Suppressor macrophage (primary cell): ENCODE measurements at regions not wholly inside any gene's neighbourhood (a gene's known extent, or its start where the extent isn't known, plus 50 kb on each side); places are given as distances from the start of the nearest gene placed in this dataset.
"Not testable (repeated sequence)": the region's sequence is repeated elsewhere in the genome, so short reads cannot be mapped to it uniquely, and the experiment has no call there.

Experiments used
- DNase-seq, 4 experiments: peaks; one replicate each; pipeline ENCODE4 v3.0.0-alpha.2; 2020 to 2022

DNA sequence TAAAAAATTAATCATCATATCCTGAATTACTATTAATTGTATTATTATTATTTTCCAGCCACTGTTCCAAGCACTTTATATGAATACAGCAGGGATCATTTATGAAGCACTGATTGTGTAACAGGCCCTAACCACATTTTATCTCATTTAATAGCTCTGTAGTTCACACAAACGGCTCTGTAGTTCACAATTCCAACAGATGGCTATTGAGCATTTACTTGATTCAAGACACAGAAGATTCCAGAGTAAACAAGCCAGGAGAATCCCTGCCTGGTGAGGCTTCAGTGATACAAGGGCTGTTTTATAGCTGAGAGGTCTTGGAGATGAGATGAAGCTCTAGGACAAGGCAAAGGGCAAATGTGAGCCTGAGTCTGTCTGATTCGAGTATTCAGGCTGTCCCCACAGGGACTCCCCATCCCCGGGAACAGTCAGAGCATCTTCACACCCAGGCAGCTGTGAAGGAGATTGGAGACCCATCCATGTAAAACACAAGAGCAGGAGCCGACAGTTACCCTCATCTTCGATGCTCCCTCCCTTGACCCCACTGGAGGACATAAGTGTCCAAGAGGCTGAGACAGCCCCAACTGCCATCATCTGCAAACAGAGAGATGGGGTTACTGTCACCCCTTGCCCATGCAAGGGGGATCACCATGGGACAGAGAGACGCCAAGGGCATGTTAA is 222.5 kb downstream of the MN1 start:
- no peak for DNase-seq

DNA sequence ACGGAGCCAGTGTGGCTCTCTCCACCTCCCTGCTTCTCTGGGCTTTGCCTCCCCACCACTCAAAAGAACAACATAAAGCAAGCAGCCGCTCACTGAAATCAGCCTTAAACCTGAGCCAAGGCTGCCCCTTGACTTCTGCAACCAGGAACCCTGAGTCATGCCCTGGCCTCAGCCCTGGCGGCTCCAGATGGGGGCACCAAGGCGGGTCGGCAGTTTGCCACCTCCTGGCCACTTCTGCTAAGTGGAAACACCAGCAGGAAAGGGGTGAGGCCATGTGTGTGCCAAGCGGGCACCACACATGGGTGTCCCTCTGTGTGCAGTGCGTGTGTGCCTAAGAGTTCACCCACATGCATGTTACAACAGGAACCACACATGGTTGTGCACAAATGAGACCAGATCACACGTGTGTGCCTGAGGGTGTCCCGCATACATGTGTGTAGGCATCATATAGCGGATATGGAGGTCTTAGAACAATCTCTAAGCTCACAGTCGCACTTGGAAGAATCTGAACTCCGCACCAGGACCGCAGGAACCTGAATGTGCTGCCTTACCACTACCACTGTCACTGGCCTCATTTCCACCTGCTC is 221.2 kb downstream of the MN1 start:
- DNase-seq: peak; percentile 6 to 38 (median 28)

DNA sequence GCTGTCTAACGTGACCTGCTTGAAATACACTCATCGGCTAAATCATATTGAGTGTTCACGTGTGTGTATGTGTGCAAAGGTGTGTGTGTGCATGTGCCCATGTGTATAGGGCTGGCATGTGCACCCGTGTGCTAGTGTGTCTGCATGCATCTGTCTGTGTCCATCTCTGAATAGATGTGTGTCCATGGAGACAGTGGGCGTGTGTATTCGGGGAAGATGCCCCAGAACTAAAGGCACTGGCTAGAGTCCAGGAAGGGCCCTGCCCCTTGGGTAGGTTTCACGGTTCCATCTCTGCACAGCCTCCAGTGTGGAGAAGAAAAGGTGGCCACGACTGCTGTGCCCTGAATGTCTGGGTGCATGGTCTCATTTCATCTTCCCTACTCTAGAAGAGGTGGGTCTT is 220.3 kb downstream of the MN1 start:
- no peak for DNase-seq

GRCh38 chr22:27581688-27582087 is 219.9 kb downstream of the MN1 start:
- DNase-seq: no peak

GRCh38 chr22:27583856-27584255 is 217.7 kb downstream of the MN1 start:
- DNase-seq: no peak

- DNase-seq: no peak
These were observed 216.4 kb downstream of the MN1 start for GRCh38 chr22:27585141-27585540.

- DNase-seq: no peak
These were observed 213.3 kb downstream of the MN1 start for GRCh38 chr22:27588268-27588667.

GRCh38 chr22:27588915-27589314 is 212.6 kb downstream of the MN1 start:
- no peak for DNase-seq

GRCh38 chr22:27591060-27591459 is 210.5 kb downstream of the MN1 start:
- no peak for DNase-seq

DNA sequence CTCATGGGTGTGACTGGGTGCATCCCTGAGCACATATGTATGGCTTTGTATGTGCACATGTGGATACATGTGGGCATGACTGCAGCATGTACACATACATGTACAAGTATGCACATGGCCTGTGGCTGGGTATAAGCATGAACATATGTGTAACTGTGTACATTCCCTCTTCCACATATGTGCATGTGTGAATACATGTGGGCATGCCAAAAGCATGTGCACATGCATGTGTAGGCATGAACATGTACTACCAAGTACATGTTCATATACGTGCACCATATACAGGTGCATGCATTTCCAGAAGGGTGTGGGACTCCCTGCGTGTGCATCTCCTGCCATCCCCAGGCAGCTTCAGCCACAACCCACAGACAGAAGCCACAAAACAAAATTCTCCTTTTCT is 208.2 kb downstream of the MN1 start:
- DNase-seq: no peak

DNA sequence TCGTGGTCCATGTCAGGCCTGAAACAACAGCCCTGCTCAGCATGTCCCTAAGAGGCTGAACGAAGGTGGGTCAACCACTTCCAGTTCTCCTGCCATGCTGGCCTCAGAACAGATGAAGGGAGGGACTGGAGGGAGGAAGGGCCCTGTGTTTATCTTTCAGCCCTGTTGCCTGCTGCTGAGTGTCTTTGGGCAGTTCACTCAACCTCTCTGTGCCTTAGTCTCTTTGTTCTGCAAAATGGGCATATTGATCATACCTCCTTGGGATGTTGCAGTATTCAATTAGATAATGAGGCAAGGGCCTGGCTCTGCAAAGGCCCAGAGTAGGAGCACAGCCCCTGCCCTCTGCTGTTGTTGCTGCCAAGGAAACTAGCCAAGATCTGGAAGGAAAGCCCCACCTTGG is 207.5 kb downstream of the MN1 start:
- DNase-seq: no peak

DNA sequence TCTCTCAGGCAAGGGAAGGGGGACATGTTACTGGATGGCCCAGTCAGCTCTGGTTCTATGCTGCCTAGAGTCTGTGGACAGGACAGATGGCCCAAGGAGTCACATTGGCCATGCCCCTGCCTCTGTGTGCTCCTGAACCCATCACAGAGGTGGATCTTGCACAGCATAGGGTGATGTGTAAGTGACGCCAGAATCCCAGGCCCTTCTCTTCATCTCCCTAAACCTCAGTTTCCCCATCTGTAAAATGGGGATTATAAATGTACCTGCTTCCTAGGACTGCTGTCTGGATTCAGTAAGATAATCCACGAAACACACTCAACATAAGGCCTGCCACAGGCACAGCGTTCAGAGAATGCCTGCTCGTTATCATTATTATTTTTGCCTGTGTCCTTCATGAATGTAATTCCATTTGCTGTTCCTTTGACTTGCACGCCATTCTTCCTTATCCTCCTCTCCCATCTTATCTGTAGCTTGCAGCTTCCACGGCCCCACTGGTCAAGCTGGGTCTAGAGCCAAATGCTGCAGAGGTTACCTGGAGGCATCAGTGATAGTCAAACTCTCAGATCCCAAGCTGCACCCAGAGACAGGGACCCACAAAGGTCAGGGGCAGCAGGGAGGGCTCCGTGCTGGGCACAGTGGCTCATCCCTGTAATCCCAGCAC is 207.0 kb downstream of the MN1 start:
- no peak for DNase-seq

GRCh38 chr22:27596133-27596870 is 205.3 kb downstream of the MN1 start:
- no peak for DNase-seq

GRCh38 chr22:27597703-27598444 is 203.7 kb downstream of the MN1 start:
- DNase-seq: peak in 1 of 4 experiments; percentile 18

DNA sequence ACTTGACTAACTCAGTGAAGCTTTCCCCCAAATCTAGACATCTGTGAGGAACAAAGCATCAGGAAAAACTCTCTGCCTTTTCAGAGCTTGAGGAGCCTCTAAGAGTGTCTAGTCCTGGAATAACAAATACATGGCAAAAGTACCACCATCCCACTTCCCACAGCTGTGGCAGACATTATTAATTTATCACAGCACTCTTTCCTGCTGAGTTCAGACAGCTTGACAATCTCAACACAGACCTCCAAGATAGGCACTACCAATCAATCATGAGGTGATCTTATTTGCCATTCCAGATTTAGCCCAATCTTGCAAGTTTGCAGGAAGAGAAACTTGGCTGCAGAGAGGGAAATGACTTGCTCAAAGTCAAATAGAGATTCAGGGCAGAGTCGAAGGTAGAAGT is 202.8 kb downstream of the MN1 start:
- no peak for DNase-seq

DNA sequence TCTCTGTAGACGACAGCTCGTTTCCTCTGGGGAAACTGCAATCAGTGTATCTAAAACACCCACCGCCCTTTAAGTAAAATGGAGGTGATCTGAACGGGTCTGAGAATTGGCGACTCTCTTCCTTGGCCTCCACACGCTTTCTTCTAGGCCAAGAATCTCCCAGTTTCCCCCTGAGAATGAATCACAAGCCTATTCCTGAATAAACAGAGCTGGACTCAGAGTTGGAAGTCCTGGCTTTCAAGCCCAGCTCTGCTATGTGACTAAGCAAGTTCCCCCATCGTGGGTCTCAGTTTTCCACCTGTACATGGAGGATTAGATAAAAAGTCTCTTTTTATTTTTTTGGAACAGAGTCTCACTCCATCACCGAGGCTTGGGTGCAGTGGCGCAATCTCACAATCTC is 200.4 kb downstream of the MN1 start:
- DNase-seq: no peak

- DNase-seq: peak in 1 of 4 experiments; percentile 21
These were observed 199.2 kb downstream of the MN1 start for GRCh38 chr22:27602390-27602789.

DNA sequence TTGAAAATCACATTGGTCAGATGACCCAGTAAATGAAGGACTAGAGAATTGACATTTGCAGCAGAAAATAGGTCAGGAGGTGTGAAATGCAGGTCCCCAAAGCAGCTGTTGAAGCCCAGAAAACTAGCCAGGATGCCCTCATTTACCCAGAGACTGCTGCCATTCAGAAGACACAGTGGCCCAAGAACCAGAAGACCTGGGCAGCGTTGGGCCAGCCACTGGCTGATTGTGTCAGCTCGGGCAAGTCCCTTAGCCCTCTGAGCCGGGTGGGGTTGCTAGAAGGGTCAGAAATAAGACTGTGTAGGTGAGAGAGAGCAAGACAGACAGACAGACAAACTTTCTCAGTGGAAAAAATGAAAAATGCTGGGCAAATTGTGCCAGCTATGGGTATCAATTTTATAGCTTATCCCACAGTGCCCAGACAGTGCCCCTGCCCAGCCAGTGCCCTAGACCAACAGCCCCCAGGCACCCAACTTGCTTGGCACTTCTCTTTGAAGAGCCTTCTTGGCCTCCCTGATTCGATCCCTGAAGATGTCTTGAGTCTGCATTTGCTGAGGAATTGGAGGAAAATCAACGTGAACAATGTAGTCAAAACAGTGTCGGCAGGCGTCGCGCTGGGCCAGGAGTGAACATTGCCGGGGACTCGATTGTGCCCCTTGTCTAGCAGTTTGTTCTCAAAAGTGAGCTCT is 198.3 kb downstream of the MN1 start:
- no peak for DNase-seq

GRCh38 chr22:27603800-27604144 is 197.8 kb downstream of the MN1 start:
- DNase-seq: peak in 2 of 4 experiments; percentile 14 to 36

DNA sequence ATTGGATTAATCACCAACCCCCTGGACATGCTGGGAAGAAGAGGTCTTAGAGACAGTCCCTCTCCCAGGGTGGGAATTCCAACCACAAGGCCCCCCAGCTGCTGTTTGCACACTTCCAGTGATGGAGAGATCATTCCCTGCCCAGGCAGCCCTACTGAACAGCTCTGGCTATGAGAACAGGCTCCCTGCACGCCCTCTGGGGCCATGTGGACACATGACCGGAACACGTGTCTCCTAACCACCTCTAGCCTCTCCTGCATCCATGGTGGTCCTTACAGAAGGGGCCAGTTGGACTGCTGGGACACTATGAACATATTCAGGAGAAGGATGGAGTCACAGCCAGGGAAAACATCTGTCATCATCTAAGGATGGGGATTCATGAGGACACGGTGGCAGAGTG is 196.2 kb downstream of the MN1 start:
- DNase-seq: no peak

GRCh38 chr22:27607750-27608149 is 193.8 kb downstream of the MN1 start:
- not testable (repeated sequence) for DNase-seq

- DNase-seq: no peak
These were observed 192.1 kb downstream of the MN1 start for GRCh38 chr22:27609451-27609888.
